HepG2 (cell line): ENCODE measurements at regions not wholly inside any gene's neighbourhood (a gene's known extent, or its start where the extent isn't known, plus 50 kb on each side); places are given as distances from the start of the nearest gene placed in this dataset.
A peak's percentile ranks its signal among the peaks of the same experiment; 100 is the strongest.

ENCODE experiments used
- ATAC-seq: fragments of 200-7000 bp; cut with Tn5 transposase; 3 replicates; pipeline ENCODE4 v1.9.1; 2020; ENCODE audit warnings: mild to moderate bottlenecking, moderate library complexity
- BruUV-seq: library from RNA; stranded (reverse); fragments of 400-500 nt; replicated peaks from 2 replicates; lab custom pipeline; 2021; lab: Mats Ljungman, UMichigan
- CTCF ChIA-PET: fragments of 300-600 bp; formaldehyde crosslinking; extraction: SDS; loops from one replicate; lab custom pipeline; 2021; ENCODE audit warnings: low total read pairs, inconsistent platforms, low intra/inter-chr PET ratio; lab: Yijun Ruan, JAX
- POLR2A ChIA-PET: fragments of 350-600 bp; sonication (Branson Sonifier 250); formaldehyde crosslinking; loops from one replicate; lab custom pipeline; 2020; ENCODE audit warnings: antibody characterized with exemption, inconsistent platforms; lab: Yijun Ruan, JAX
- DNase-seq: peaks from one replicate; pipeline ENCODE4 v3.0.0-alpha.2; 2015; ENCODE audit warnings: low spot score
- FAIRE-seq: peaks from 3 replicates; lab custom pipeline; 2011; peaks lifted over from hg19 to GRCh38; lab: Jason Lieb, UNC
- H2AFZ ChIP-seq: one replicate; pipeline ENCODE4 v1.6.1; 2011; ENCODE audit warnings: low read length, inconsistent platforms
- H3K27ac ChIP-seq: fragments of 300-600 bp; 3 replicates; pipeline ENCODE4 v1.8.0; 2011; ENCODE audit warnings: mixed run types, mild to moderate bottlenecking, mixed read lengths, low read length, inconsistent platforms; ENCODE audit not compliant: insufficient read depth; ENCODE audit errors: extremely low read length
- H3K27me3 ChIP-seq, 2 experiments: fragments of 200-600 bp in 1 of 2; 2 replicates in 1 of 2; 3 replicates in 1 of 2; pipeline versions ENCODE4 v1.6.0 to v1.8.0; 2011; ENCODE audit warnings: low read length in 2 of 2, mild to moderate bottlenecking in 2 of 2, moderate library complexity in 2 of 2, inconsistent platforms in 1 of 2; ENCODE audit not compliant: insufficient read depth in 2 of 2, control insufficient read depth in 1 of 2
- H3K36me3 ChIP-seq, 2 experiments: fragments of 200-600 bp in 1 of 2; replicated peaks in 1 of 2; 2 replicates in 1 of 2; 3 replicates in 1 of 2; pipeline versions ENCODE4 v1.5.1 to v1.8.0; 2011; ENCODE audit warnings: low read length in 2 of 2, inconsistent platforms in 1 of 2; ENCODE audit not compliant: insufficient read depth in 2 of 2, control insufficient read depth in 1 of 2
- H3K4me1 ChIP-seq: 2 replicates; pipeline ENCODE4 v1.5.1; 2012; ENCODE audit warnings: low read length, inconsistent platforms; ENCODE audit not compliant: insufficient read depth
- H3K4me2 ChIP-seq: 2 replicates; pipeline ENCODE4 v1.6.0; 2011; ENCODE audit warnings: low read depth, low read length, inconsistent platforms
- H3K4me3 ChIP-seq, 3 experiments: fragments of 200-600 bp in 1 of 3; sonication (generic), shearing (Covaris generic) in 1 of 3; replicated peaks in 1 of 3; 2 replicates each; pipeline ENCODE4 v1.5.1; 2011 to 2016; ENCODE audit warnings: low read length in 3 of 3, inconsistent platforms in 2 of 3, low read depth in 2 of 3, mild to moderate bottlenecking in 2 of 3, control low read depth in 1 of 3, mixed read lengths in 1 of 3; ENCODE audit not compliant: insufficient read depth in 1 of 3
- H3K79me2 ChIP-seq: one replicate; pipeline ENCODE4 v1.6.1; 2011; ENCODE audit warnings: low read length, inconsistent platforms; ENCODE audit not compliant: insufficient read depth
- H3K9ac ChIP-seq: 2 replicates; pipeline ENCODE4 v1.6.0; 2011; ENCODE audit warnings: mild to moderate bottlenecking, low read depth, low read length, inconsistent platforms; ENCODE audit not compliant: insufficient read depth
- H3K9me3 ChIP-seq: 2 replicates; pipeline ENCODE4 v1.5.1; 2012; ENCODE audit warnings: mild to moderate bottlenecking, low read length
- H4K20me1 ChIP-seq: 2 replicates; pipeline ENCODE4 v1.6.0; 2011; ENCODE audit warnings: inconsistent platforms, mild to moderate bottlenecking, low read length, moderate library complexity; ENCODE audit not compliant: insufficient read depth
- ATF7-NPFF ChIP-seq: sonication (generic); formaldehyde crosslinking; IDR thresholded peaks from 2 replicates; pipeline ENCODE4 v1.8.1; 2023; ENCODE audit warnings: mild to moderate bottlenecking, low read depth, missing genetic modification reagents, moderate library complexity
- PPARG ChIP-seq: conservative IDR thresholded peaks from 2 replicates; pipeline ENCODE4 v1.6.1; 2016; ENCODE audit warnings: missing biosample characterization, missing genetic modification reagents
- PRPF4 ChIP-seq: fragments of 200-400 bp; formaldehyde crosslinking; IDR thresholded peaks from 2 replicates; pipeline ENCODE4 v1.6.1; 2016; ENCODE audit warnings: low read length, low read depth; ENCODE audit not compliant: poor library complexity, severe bottlenecking
- TCF12 ChIP-seq, 2 experiments: fragments of 450-650 bp in 1 of 2; sonication (generic) in 1 of 2; formaldehyde crosslinking in 1 of 2; IDR thresholded peaks; 2 replicates each; pipeline versions ENCODE4 v1.6.1 to v1.8.0; 2017 to 2022; ENCODE audit warnings: antibody characterized with exemption in 1 of 2, mild to moderate bottlenecking in 1 of 2, missing genetic modification reagents in 1 of 2, moderate library complexity in 1 of 2
- TEAD3 ChIP-seq: optimal IDR thresholded peaks from 2 replicates; pipeline ENCODE3; 2016; ENCODE audit warnings: borderline replicate concordance
- TGIF2 ChIP-seq: IDR thresholded peaks from 2 replicates; pipeline ENCODE4 v1.6.1; 2016; ENCODE audit warnings: control low read depth, missing compliant biosample characterization
- ZBTB38 ChIP-seq: sonication (generic); formaldehyde crosslinking; IDR thresholded peaks from 2 replicates; pipeline ENCODE4 v1.5.1; 2020; ENCODE audit warnings: mild to moderate bottlenecking, missing genetic modification reagents
- ZKSCAN1 ChIP-seq: fragments of 150-350 bp; IDR thresholded peaks from 2 replicates; pipeline ENCODE4 v1.6.1; 2014; ENCODE audit warnings: low read length
- ZMYM3 ChIP-seq: sonication (generic); formaldehyde crosslinking; IDR thresholded peaks from 2 replicates; pipeline ENCODE4 v1.5.1; 2020; ENCODE audit warnings: mild to moderate bottlenecking, missing genetic modification reagents
- ZNF30 ChIP-seq: sonication (generic); formaldehyde crosslinking; IDR thresholded peaks from 2 replicates; pipeline ENCODE4 v1.5.0; 2020; ENCODE audit warnings: mild to moderate bottlenecking, missing genetic modification reagents
- ZNF782 ChIP-seq: sonication (generic); formaldehyde crosslinking; IDR thresholded peaks from 2 replicates; pipeline ENCODE4 v1.4.0; 2020; ENCODE audit warnings: missing genetic modification reagents, mild to moderate bottlenecking, borderline replicate concordance
- WGBS: methylation state at CpG from one replicate; pipeline ENCODE4 v1.1.6; 2017; ENCODE audit warnings: low lambda C conversion rate; 5-methylcytosine and 5-hydroxymethylcytosine counted together
- in situ Hi-C: cut with HindIII; loops from 2 replicates; pipeline ENCODE4 v1.10.0; 2017; ENCODE audit warnings: low pct_unique_long_range_greater_than_20kb; ENCODE audit not compliant: extremely low pct_ligation_motif_present
- intact Hi-C: fragments of 100-400 bp; cut with micrococcal nuclease; formaldehyde crosslinking; loops from one replicate; pipeline ENCODE4 v1.10.0; 2022; ENCODE audit not compliant: unreplicated experiment
- TF ChIP-seq, protein P1 (sequence below): sonication (generic); formaldehyde crosslinking; IDR thresholded peaks from 2 replicates; pipeline ENCODE4 v1.4.0; 2020; ENCODE audit warnings: missing genetic modification reagents, borderline replicate concordance
- TF ChIP-seq, protein P2 (sequence below): sonication (generic); formaldehyde crosslinking; IDR thresholded peaks from 2 replicates; pipeline ENCODE4 v1.5.1; 2020; ENCODE audit warnings: mild to moderate bottlenecking, moderate library complexity, missing genetic modification reagents
- TF ChIP-seq, protein P3 (sequence below): IDR thresholded peaks from 2 replicates; pipeline ENCODE4 v1.6.1; 2016; ENCODE audit warnings: missing compliant biosample characterization, missing genetic modification reagents, borderline replicate concordance

DNA sequence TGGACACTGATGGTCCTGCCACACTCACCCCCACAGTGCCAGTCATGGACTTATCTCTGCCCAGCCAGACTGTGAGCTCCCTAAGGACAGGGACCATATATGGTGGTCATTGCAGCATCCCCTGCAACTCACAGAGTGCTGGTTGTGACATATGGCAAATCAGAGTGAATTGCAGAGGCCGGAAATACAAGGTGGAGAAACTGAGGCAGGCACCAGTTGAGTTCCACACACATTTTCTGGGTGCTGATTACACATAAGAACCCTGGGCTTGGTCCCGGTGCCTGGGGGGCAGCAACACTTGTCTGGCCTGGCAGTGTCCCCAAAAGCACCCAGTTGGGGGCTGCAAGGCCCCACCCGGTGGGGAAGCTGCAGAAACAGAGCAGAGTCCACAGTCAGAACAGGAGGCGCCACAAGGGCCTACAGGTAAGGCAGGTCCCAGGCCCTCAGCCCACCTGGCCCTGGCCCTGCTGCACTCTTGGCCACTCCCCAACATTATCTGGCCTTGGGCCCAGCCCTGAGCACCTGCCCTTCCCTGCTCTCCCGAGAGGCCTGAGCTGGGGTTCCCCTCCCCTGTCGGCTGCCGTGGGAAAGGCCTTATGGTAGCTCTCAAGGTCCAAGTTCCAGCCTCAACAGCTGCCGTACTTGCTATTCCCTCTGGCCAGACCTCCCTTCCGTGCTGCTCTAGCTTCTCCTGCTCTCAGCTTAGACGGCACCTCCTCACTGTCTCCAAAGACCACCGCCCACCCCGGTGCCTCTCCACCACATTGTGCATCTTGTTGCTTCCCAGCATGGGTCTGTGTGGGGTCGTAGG, 140.8 kb upstream of the PTPN1 start (continued):
- TF ChIP-seq, protein P1, sequence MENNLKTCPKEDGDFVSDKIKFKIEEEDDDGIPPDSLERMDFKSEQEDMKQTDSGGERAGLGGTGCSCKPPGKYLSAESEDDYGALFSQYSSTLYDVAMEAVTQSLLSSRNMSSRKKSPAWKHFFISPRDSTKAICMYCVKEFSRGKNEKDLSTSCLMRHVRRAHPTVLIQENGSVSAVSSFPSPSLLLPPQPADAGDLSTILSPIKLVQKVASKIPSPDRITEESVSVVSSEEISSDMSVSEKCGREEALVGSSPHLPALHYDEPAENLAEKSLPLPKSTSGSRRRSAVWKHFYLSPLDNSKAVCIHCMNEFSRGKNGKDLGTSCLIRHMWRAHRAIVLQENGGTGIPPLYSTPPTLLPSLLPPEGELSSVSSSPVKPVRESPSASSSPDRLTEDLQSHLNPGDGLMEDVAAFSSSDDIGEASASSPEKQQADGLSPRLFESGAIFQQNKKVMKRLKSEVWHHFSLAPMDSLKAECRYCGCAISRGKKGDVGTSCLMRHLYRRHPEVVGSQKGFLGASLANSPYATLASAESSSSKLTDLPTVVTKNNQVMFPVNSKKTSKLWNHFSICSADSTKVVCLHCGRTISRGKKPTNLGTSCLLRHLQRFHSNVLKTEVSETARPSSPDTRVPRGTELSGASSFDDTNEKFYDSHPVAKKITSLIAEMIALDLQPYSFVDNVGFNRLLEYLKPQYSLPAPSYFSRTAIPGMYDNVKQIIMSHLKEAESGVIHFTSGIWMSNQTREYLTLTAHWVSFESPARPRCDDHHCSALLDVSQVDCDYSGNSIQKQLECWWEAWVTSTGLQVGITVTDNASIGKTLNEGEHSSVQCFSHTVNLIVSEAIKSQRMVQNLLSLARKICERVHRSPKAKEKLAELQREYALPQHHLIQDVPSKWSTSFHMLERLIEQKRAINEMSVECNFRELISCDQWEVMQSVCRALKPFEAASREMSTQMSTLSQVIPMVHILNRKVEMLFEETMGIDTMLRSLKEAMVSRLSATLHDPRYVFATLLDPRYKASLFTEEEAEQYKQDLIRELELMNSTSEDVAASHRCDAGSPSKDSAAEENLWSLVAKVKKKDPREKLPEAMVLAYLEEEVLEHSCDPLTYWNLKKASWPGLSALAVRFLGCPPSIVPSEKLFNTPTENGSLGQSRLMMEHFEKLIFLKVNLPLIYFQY: no peak

DNA sequence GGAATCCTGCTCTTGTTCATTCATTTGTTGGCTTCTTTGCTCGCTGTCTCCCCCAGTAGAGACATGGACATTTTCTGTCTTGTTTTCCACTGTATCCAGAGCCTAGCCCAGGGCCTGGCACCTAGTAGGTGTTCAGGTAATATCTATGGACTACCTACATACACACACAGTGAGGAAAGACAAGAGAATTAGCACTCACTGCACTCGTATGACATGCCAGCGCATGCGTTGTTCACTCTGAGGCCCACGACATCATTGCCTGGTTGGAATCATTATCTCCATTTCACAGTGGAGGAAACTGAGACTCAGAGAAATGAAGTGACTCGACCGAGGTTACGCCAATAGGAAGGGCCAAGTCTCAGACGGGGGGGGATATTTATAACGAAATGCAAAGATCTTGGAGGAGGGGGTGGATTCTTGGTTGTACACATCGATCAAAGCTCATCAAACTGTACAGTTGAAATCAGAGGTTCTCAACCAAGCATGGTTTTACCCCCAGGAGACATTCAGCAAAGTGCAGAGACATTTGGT, 140.1 kb upstream of the PTPN1 start:
- ChIA-PET POLR2A (interaction anchor here (0.7 to 5.1 kb wide), 25 partner anchors 9 to 181 kb away, joined by 3 to 58 read pairs (median 9); partner anchors contain the start of gene CEBPB), CTCF (no interaction called here)
- intact Hi-C loops: no loop called here
- no peaks in the 10 kb centered on the region for H4K20me1 ChIP-seq
- H3K27ac ChIP-seq: peak overlapping the region; percentile 61
- peak overlapping the region; percentile 59 for H3K9ac ChIP-seq
- peaks cover 94% of the 10 kb centered on the region for H3K4me1 ChIP-seq
- peak overlapping the region in 2 of 3 experiments; percentile 13 to 60; a peak in 3 of 6 replicates for H3K4me3 ChIP-seq
- no peaks in the 10 kb centered on the region for H3K79me2 ChIP-seq
- no TSS peak for BruUV-seq
- H3K4me2 ChIP-seq: peak overlapping the region; percentile 87
- no peak for ATAC-seq
- no peaks in the 10 kb centered on the region for H3K9me3 ChIP-seq
- DNase-seq: no peak
- H2AFZ ChIP-seq: peak overlapping the region; percentile 10
- no peaks in the 10 kb centered on the region for H3K36me3 ChIP-seq
- in situ Hi-C loops: no loop called here
- WGBS: 94% methylated on average over 11 of the region's 11 CpGs
- no peaks in the 10 kb centered on the region for H3K27me3 ChIP-seq
- FAIRE-seq: no peak
- TF ChIP-seq TGIF2 (0 out of 2 replicates have a peak, but pooled peaks have one; percentile 8), TEAD3 (CRISPR knock-in tag) (no peak), ZMYM3 (CRISPR knock-in tag) (0 out of 2 replicates have a peak, but pooled peaks have one; percentile 4), ATF7-NPFF (0 out of 2 replicates have a peak, but pooled peaks have one; percentile 43), TCF12 (IDR thresholded peaks at IDR 0.05) (no peak), TCF12 (CRISPR knock-in tag; IDR thresholded peaks at IDR 0.05) (no peak), PPARG (CRISPR knock-in tag) (0 out of 2 replicates have a peak, but pooled peaks have one; percentile 0), ZNF30 (CRISPR knock-in tag) (no peak), ZNF782 (CRISPR knock-in tag) (peak; percentile 6; the same call in 1 of the 2 replicates), PRPF4 (peak; percentile 56), ZBTB38 (CRISPR knock-in tag) (peak; percentile 66; the same call in 1 of the 2 replicates), ZKSCAN1 (peak; percentile 73)
- TF ChIP-seq, protein P2, sequence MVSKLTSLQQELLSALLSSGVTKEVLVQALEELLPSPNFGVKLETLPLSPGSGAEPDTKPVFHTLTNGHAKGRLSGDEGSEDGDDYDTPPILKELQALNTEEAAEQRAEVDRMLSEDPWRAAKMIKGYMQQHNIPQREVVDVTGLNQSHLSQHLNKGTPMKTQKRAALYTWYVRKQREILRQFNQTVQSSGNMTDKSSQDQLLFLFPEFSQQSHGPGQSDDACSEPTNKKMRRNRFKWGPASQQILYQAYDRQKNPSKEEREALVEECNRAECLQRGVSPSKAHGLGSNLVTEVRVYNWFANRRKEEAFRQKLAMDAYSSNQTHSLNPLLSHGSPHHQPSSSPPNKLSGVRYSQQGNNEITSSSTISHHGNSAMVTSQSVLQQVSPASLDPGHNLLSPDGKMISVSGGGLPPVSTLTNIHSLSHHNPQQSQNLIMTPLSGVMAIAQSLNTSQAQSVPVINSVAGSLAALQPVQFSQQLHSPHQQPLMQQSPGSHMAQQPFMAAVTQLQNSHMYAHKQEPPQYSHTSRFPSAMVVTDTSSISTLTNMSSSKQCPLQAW (CRISPR knock-in tag): peak; percentile 9; the same call in 1 of the 2 replicates
- TF ChIP-seq, protein P3, sequence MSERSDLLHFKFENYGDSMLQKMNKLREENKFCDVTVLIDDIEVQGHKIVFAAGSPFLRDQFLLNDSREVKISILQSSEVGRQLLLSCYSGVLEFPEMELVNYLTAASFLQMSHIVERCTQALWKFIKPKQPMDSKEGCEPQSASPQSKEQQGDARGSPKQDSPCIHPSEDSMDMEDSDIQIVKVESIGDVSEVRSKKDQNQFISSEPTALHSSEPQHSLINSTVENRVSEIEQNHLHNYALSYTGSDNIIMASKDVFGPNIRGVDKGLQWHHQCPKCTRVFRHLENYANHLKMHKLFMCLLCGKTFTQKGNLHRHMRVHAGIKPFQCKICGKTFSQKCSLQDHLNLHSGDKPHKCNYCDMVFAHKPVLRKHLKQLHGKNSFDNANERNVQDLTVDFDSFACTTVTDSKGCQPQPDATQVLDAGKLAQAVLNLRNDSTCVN (CRISPR knock-in tag): peak; percentile 7; the same call in 1 of the 2 replicates
